Keratinocyte (primary cell): ENCODE measurements at regions not wholly inside any gene's neighbourhood (a gene's known extent, or its start where the extent isn't known, plus 50 kb on each side); places are given as distances from the start of the nearest gene placed in this dataset.

Experiments used
- DNase-seq: peaks from one replicate; pipeline ENCODE4 v3.0.0-alpha.2; 2011; ENCODE audit warnings: low read depth, missing footprints, low spot score
- FAIRE-seq: peaks from 2 replicates; lab custom pipeline; 2011; peaks lifted over from hg19 to GRCh38; lab: Jason Lieb, UNC
- H2AFZ ChIP-seq: 2 replicates; pipeline ENCODE4 v1.6.0; 2012; ENCODE audit warnings: low read length, control low read depth, inconsistent platforms; ENCODE audit not compliant: control insufficient read depth
- H3K27ac ChIP-seq: 2 replicates; pipeline ENCODE4 v1.5.1; 2011; ENCODE audit warnings: low read length; ENCODE audit not compliant: control insufficient read depth, insufficient read depth
- H3K27me3 ChIP-seq: 3 replicates; pipeline ENCODE4 v1.6.0; 2011; ENCODE audit warnings: low read length; ENCODE audit not compliant: control insufficient read depth, insufficient read depth; ENCODE audit errors: extremely low read depth
- H3K36me3 ChIP-seq, 2 experiments: 2 replicates in 1 of 2; 3 replicates in 1 of 2; pipeline ENCODE4 v1.5.1; 2011; ENCODE audit warnings: low read length in 2 of 2, mild to moderate bottlenecking in 1 of 2; ENCODE audit not compliant: control insufficient read depth in 2 of 2, insufficient read depth in 2 of 2; ENCODE audit errors: extremely low read depth in 1 of 2
- H3K4me1 ChIP-seq: 3 replicates; pipeline ENCODE4 v1.5.1; 2011; ENCODE audit warnings: low read length; ENCODE audit not compliant: control insufficient read depth, insufficient read depth; ENCODE audit errors: extremely low read depth
- H3K4me2 ChIP-seq: 3 replicates; pipeline ENCODE4 v1.6.0; 2011; ENCODE audit warnings: low read depth, low read length; ENCODE audit not compliant: control insufficient read depth, insufficient read depth; ENCODE audit errors: extremely low read depth
- H3K4me3 ChIP-seq, 3 experiments: fragments of 200-600 bp in 1 of 3; sonication (generic) in 1 of 3; 2 replicates in 2 of 3; 3 replicates in 1 of 3; pipeline ENCODE4 v1.5.1; 2011 to 2016; ENCODE audit warnings: low read length in 3 of 3, mild to moderate bottlenecking in 3 of 3, control low read depth in 2 of 3, inconsistent platforms in 1 of 3, low read depth in 1 of 3, mixed read lengths in 1 of 3, mixed run types in 1 of 3, moderate library complexity in 1 of 3; ENCODE audit not compliant: control insufficient read depth in 2 of 3, insufficient read depth in 2 of 3; ENCODE audit errors: extremely low read depth in 1 of 3
- H3K79me2 ChIP-seq: 2 replicates; pipeline ENCODE4 v1.6.0; 2012; ENCODE audit warnings: low read length; ENCODE audit not compliant: control insufficient read depth, insufficient read depth
- H3K9ac ChIP-seq: 3 replicates; pipeline ENCODE4 v1.6.0; 2011; ENCODE audit warnings: low read length; ENCODE audit not compliant: control insufficient read depth, insufficient read depth; ENCODE audit errors: extremely low read depth
- H3K9me1 ChIP-seq: 3 replicates; pipeline ENCODE4 v1.6.0; 2011; ENCODE audit warnings: low read length; ENCODE audit not compliant: control insufficient read depth, insufficient read depth; ENCODE audit errors: extremely low read depth
- H3K9me3 ChIP-seq: 2 replicates; pipeline ENCODE4 v1.5.1; 2012; ENCODE audit warnings: low read depth, low read length; ENCODE audit not compliant: control insufficient read depth
- H4K20me1 ChIP-seq: 3 replicates; pipeline ENCODE4 v1.6.0; 2011; ENCODE audit warnings: low read length; ENCODE audit not compliant: control insufficient read depth, insufficient read depth; ENCODE audit errors: extremely low read depth
- EZH2 ChIP-seq: IDR thresholded peaks from one replicate; pipeline ENCODE4 v1.6.1; 2012; ENCODE audit warnings: inconsistent platforms, mild to moderate bottlenecking, low read length, moderate library complexity
- dilution Hi-C: fragments of 300-500 bp; cut with MboI; formaldehyde crosslinking; loops from one replicate; pipeline ENCODE4 v1.7.0; 2020; ENCODE audit warnings: low sequenced_read_pairs; ENCODE audit not compliant: extremely low pct_ligation_motif_present
- TF ChIP-seq, protein P1 (sequence below), 3 experiments: IDR thresholded peaks in 1 of 3; conservative IDR thresholded peaks in 1 of 3; optimal IDR thresholded peaks in 1 of 3; 2 replicates in 2 of 3; 3 replicates in 1 of 3; pipeline versions ENCODE3 to v1.5.1; 2011; ENCODE audit warnings: low read length in 3 of 3, mild to moderate bottlenecking in 3 of 3, moderate library complexity in 2 of 3, control low read depth in 1 of 3, inconsistent platforms in 1 of 3; ENCODE audit not compliant: insufficient read depth in 2 of 3; ENCODE audit errors: extremely low read depth in 1 of 3

- H3K4me1 ChIP-seq: no peaks in the 10 kb centered on the region
- TF ChIP-seq, protein P1, sequence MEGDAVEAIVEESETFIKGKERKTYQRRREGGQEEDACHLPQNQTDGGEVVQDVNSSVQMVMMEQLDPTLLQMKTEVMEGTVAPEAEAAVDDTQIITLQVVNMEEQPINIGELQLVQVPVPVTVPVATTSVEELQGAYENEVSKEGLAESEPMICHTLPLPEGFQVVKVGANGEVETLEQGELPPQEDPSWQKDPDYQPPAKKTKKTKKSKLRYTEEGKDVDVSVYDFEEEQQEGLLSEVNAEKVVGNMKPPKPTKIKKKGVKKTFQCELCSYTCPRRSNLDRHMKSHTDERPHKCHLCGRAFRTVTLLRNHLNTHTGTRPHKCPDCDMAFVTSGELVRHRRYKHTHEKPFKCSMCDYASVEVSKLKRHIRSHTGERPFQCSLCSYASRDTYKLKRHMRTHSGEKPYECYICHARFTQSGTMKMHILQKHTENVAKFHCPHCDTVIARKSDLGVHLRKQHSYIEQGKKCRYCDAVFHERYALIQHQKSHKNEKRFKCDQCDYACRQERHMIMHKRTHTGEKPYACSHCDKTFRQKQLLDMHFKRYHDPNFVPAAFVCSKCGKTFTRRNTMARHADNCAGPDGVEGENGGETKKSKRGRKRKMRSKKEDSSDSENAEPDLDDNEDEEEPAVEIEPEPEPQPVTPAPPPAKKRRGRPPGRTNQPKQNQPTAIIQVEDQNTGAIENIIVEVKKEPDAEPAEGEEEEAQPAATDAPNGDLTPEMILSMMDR (optimal IDR thresholded peaks at IDR 0.05 in 1 of 3, IDR thresholded peaks at IDR 0.05 in 1 of 3, conservative IDR thresholded peaks at IDR 0.05 in 1 of 3; ENCODE audit: extremely low read depth in 1 of 3, insufficient read depth in 2 of 3, low read length in 3 of 3): no peak
- TF ChIP-seq EZH2: no peak
- no peaks in the 10 kb centered on the region for H4K20me1 ChIP-seq
- no peak overlapping the region for H3K4me2 ChIP-seq
- FAIRE-seq (no peak), DNase-seq (no peak)
- no peak overlapping the region for H2AFZ ChIP-seq
- H3K9me1 ChIP-seq: no peaks in the 10 kb centered on the region
- H3K27me3 ChIP-seq: no peaks in the 10 kb centered on the region
- no peak overlapping the region for H3K27ac ChIP-seq
- H3K9ac ChIP-seq: no peak overlapping the region
- no peak overlapping the region for H3K4me3 ChIP-seq
- no peaks in the 10 kb centered on the region for H3K36me3 ChIP-seq
- H3K9me3 ChIP-seq: peaks cover 4% of the 10 kb centered on the region
- dilution Hi-C loops: no loop called here
- no peaks in the 10 kb centered on the region for H3K79me2 ChIP-seq
These were observed 406.3 kb downstream of the IRX1 start for GRCh38 chr5:4001758-4002533.

GRCh38 chr5:4005335-4005734 is 409.7 kb downstream of the IRX1 start:
- dilution Hi-C loops: no loop called here
- no peak for TF ChIP-seq EZH2
- TF ChIP-seq, protein P1 (optimal IDR thresholded peaks at IDR 0.05 in 1 of 3, IDR thresholded peaks at IDR 0.05 in 1 of 3, conservative IDR thresholded peaks at IDR 0.05 in 1 of 3; ENCODE audit: extremely low read depth in 1 of 3, insufficient read depth in 2 of 3, low read length in 3 of 3): no peak
- no peaks in the 10 kb centered on the region for H3K4me1 ChIP-seq
- no peaks in the 10 kb centered on the region for H3K27me3 ChIP-seq
- peaks cover 4% of the 10 kb centered on the region for H3K9me3 ChIP-seq
- H3K9ac ChIP-seq: no peak overlapping the region
- no peaks in the 10 kb centered on the region for H3K9me1 ChIP-seq
- H3K4me2 ChIP-seq: no peak overlapping the region
- H4K20me1 ChIP-seq: no peaks in the 10 kb centered on the region
- H3K79me2 ChIP-seq: no peaks in the 10 kb centered on the region
- H3K36me3 ChIP-seq: no peaks in the 10 kb centered on the region
- no peak overlapping the region for H2AFZ ChIP-seq
- H3K4me3 ChIP-seq: no peak overlapping the region
- no peak for DNase-seq
- no peak overlapping the region for H3K27ac ChIP-seq
- no peak for FAIRE-seq
